ENCODE measurements at regions not wholly inside any gene's neighbourhood (a gene's known extent, or its start where the extent isn't known, plus 50 kb on each side); places are given as distances from the start of the nearest gene placed in this dataset.

- no peak for DNase-seq (ENCODE audit: extremely low spot score)
- CTCF ChIA-PET = no interaction called here
- no peak for TF ChIP-seq CTCF (IDR thresholded peaks at IDR 0.05; ENCODE audit: control extremely low read depth, extremely low read depth, low read depth, missing control alignments)
- POLR2A ChIA-PET = no interaction called here
These were observed 110.2 kb downstream of the HTR1B start for GRCh38 chr6:77353129-77353528.

GRCh38 chr6:77341058-77341986 is 122.0 kb downstream of the HTR1B start:
- no peak for TF ChIP-seq CTCF (IDR thresholded peaks at IDR 0.05; ENCODE audit: control extremely low read depth, extremely low read depth, low read depth, missing control alignments)
- ChIA-PET CTCF (no interaction called here), POLR2A (no interaction called here)
- DNase-seq (ENCODE audit: extremely low spot score) = no peak

GRCh38 chr6:77340331-77340730 is 123.0 kb downstream of the HTR1B start:
- ChIA-PET POLR2A (no interaction called here), CTCF (no interaction called here)
- no peak for TF ChIP-seq CTCF (IDR thresholded peaks at IDR 0.05; ENCODE audit: control extremely low read depth, extremely low read depth, low read depth, missing control alignments)
- no peak for DNase-seq (ENCODE audit: extremely low spot score)

GRCh38 chr6:77339926-77340325 is 123.4 kb downstream of the HTR1B start:
- no peak for DNase-seq (ENCODE audit: extremely low spot score)
- ChIA-PET CTCF (no interaction called here), POLR2A (no interaction called here)
- TF ChIP-seq CTCF (IDR thresholded peaks at IDR 0.05; ENCODE audit: control extremely low read depth, extremely low read depth, low read depth, missing control alignments) = no peak

GRCh38 chr6:77337392-77337791 is 125.9 kb downstream of the HTR1B start:
- CTCF ChIA-PET = interaction anchor here (0.8 kb wide), 1 partner anchor 8 kb away, joined by 3 read pairs; no protein-coding TSS in a partner anchor
- POLR2A ChIA-PET = no interaction called here
- TF ChIP-seq CTCF (IDR thresholded peaks at IDR 0.05; ENCODE audit: control extremely low read depth, extremely low read depth, low read depth, missing control alignments) = no peak
- no peak for DNase-seq (ENCODE audit: extremely low spot score)

- CTCF ChIA-PET = no interaction called here
- TF ChIP-seq CTCF (IDR thresholded peaks at IDR 0.05; ENCODE audit: control extremely low read depth, extremely low read depth, low read depth, missing control alignments) = no peak
- POLR2A ChIA-PET = no interaction called here
- DNase-seq (ENCODE audit: extremely low spot score) = no peak
These were observed 129.2 kb downstream of the HTR1B start for GRCh38 chr6:77334093-77334492.
